ENCODE measurements at regions not wholly inside any gene's neighbourhood (a gene's known extent, or its start where the extent isn't known, plus 50 kb on each side); places are given as distances from the start of the nearest gene placed in this dataset.

- TF ChIP-seq CTCF (IDR thresholded peaks at IDR 0.05) (no peak), POLR2A (IDR thresholded peaks at IDR 0.05) (no peak)
Measured at GRCh38 chr12:63232896-63233295, 81.9 kb upstream of the AVPR1A start.

Data from prostate gland (tissue), 2 donors.